Limb (tissue), 2 donors: ENCODE measurements at regions not wholly inside any gene's neighbourhood (a gene's known extent, or its start where the extent isn't known, plus 50 kb on each side); places are given as distances from the start of the nearest gene placed in this dataset.

ENCODE experiments used
- DNase-seq, 2 donors: peaks; one replicate each; pipeline ENCODE4 v3.0.0-alpha.2; 2016; ENCODE audit errors: extremely low spot score in 2 of 2

- no peak for DNase-seq
Measured at GRCh38 chr18:69328086-69328485, 72.6 kb upstream of the DOK6 start.

- DNase-seq = no peak
Measured at GRCh38 chr18:69330385-69331005, 70.2 kb upstream of the DOK6 start.

- DNase-seq = no peak
Measured at GRCh38 chr18:69349912-69350597, 50.6 kb upstream of the DOK6 start.
